Brain pericyte (primary cell): ENCODE measurements at regions not wholly inside any gene's neighbourhood (a gene's known extent, or its start where the extent isn't known, plus 50 kb on each side); places are given as distances from the start of the nearest gene placed in this dataset.
"Not testable (repeated sequence)": the region's sequence is repeated elsewhere in the genome, so short reads cannot be mapped to it uniquely, and the experiment has no call there.

ENCODE experiments used
- DNase-seq: peaks from one replicate; pipeline ENCODE4 v3.0.0-alpha.2; 2012; ENCODE audit warnings: low read depth, low spot score

- DNase-seq, result no peak
These were observed 116.4 kb upstream of the CCND2 start for GRCh38 chr12:4157122-4157521.

- no peak for DNase-seq
These were observed 117.2 kb upstream of the CCND2 start for GRCh38 chr12:4156317-4156716.

GRCh38 chr12:4154672-4155225 is 118.8 kb upstream of the CCND2 start:
- no peak for DNase-seq

GRCh38 chr12:4153343-4153892 is 120.1 kb upstream of the CCND2 start:
- DNase-seq, result no peak

- DNase-seq, result no peak
These were observed 121.3 kb upstream of the CCND2 start for GRCh38 chr12:4152145-4152795.

GRCh38 chr12:4151362-4152121 is 122.0 kb upstream of the CCND2 start:
- no peak for DNase-seq

GRCh38 chr12:4150355-4150754 is 123.2 kb upstream of the CCND2 start:
- DNase-seq, result not testable (repeated sequence)

GRCh38 chr12:4148418-4149056 is 125.0 kb upstream of the CCND2 start:
- DNase-seq, result no peak

GRCh38 chr12:4147031-4147481 is 126.5 kb upstream of the CCND2 start:
- DNase-seq, result no peak

GRCh38 chr12:4145990-4146859 is 127.3 kb upstream of the CCND2 start:
- no peak for DNase-seq

- no peak for DNase-seq
These were observed 128.9 kb upstream of the CCND2 start for GRCh38 chr12:4144676-4145075.

- DNase-seq, result no peak
These were observed 129.7 kb upstream of the CCND2 start for GRCh38 chr12:4143896-4144295.

- DNase-seq, result no peak
These were observed 132.0 kb upstream of the CCND2 start for GRCh38 chr12:4141348-4142270.

GRCh38 chr12:4140581-4141301 is 132.8 kb upstream of the CCND2 start:
- DNase-seq, result no peak

- no peak for DNase-seq
These were observed 134.4 kb upstream of the CCND2 start for GRCh38 chr12:4139191-4139590.

- DNase-seq, result not testable (repeated sequence)
These were observed 135.0 kb upstream of the CCND2 start for GRCh38 chr12:4138532-4138931.

GRCh38 chr12:4138051-4138450 is 135.5 kb upstream of the CCND2 start:
- no peak for DNase-seq

- no peak for DNase-seq
These were observed 136.1 kb upstream of the CCND2 start for GRCh38 chr12:4137441-4137840.

- DNase-seq, result no peak
These were observed 136.5 kb upstream of the CCND2 start for GRCh38 chr12:4137015-4137414.
